PC-9 (cell line): ENCODE measurements at regions not wholly inside any gene's neighbourhood (a gene's known extent, or its start where the extent isn't known, plus 50 kb on each side); places are given as distances from the start of the nearest gene placed in this dataset.

Source experiments
- BruUV-seq: library from RNA; stranded (reverse); fragments of 400-500 nt; replicated peaks from 2 replicates; lab custom pipeline; 2021; lab: Mats Ljungman, UMichigan
- CTCF ChIA-PET: fragments of 300-600 bp; sonication (Branson Sonifier 250); formaldehyde crosslinking; loops from one replicate; lab custom pipeline; 2022; ENCODE audit warnings: antibody characterized with exemption; lab: Charles Lee
- POLR2A ChIA-PET: fragments of 300-600 bp; sonication (Branson Sonifier 250); formaldehyde crosslinking; loops from one replicate; lab custom pipeline; 2022; ENCODE audit warnings: antibody characterized with exemption; ENCODE audit not compliant: unreplicated experiment; lab: Charles Lee
- DNase-seq, 2 experiments: peaks; one replicate each; pipeline versions ENCODE4 v3.0.0 to v3.0.0-alpha.2; 2015 to 2022; ENCODE audit warnings: mixed read lengths in 1 of 2
- H2AFZ ChIP-seq: fragments of 200-600 bp; sonication (generic); 2 replicates; pipeline ENCODE4 v1.8.1; 2017; ENCODE audit warnings: antibody characterized with exemption
- H3F3A ChIP-seq: fragments of 200-600 bp; sonication (generic); 2 replicates; pipeline ENCODE4 v1.8.1; 2017; ENCODE audit warnings: antibody characterized with exemption, mild to moderate bottlenecking, low read depth; ENCODE audit not compliant: insufficient read depth
- H3K27ac ChIP-seq: fragments of 200-600 bp; sonication (generic); 2 replicates; pipeline ENCODE4 v1.6.1; 2016; ENCODE audit warnings: mixed run types
- H3K27me3 ChIP-seq: fragments of 200-600 bp; sonication (generic); 2 replicates; pipeline ENCODE4 v1.6.1; 2016; ENCODE audit warnings: low read depth, mixed run types; ENCODE audit not compliant: insufficient read depth
- H3K36me3 ChIP-seq: fragments of 200-600 bp; sonication (generic); 2 replicates; pipeline ENCODE4 v1.6.1; 2016; ENCODE audit warnings: low read depth, mixed run types
- H3K4me1 ChIP-seq: fragments of 200-600 bp; sonication (generic); replicated peaks from 2 replicates; pipeline ENCODE4 v1.6.1; 2016; ENCODE audit warnings: mixed run types; ENCODE audit not compliant: insufficient read depth
- H3K4me2 ChIP-seq: fragments of 200-600 bp; sonication (generic); 2 replicates; pipeline ENCODE4 v1.6.1; 2017; ENCODE audit warnings: mixed run types
- H3K4me3 ChIP-seq: fragments of 200-600 bp; sonication (generic); 2 replicates; pipeline ENCODE4 v1.6.1; 2016; ENCODE audit warnings: mixed run types
- H3K79me2 ChIP-seq: fragments of 200-600 bp; sonication (generic); 2 replicates; pipeline ENCODE4 v1.6.1; 2017; ENCODE audit warnings: low read depth, mixed run types
- H3K9me2 ChIP-seq: fragments of 200-600 bp; sonication (generic); 2 replicates; pipeline ENCODE4 v1.8.1; 2017; ENCODE audit warnings: mild to moderate bottlenecking; ENCODE audit not compliant: insufficient read depth
- H3K9me3 ChIP-seq: fragments of 200-600 bp; sonication (generic); 2 replicates; pipeline ENCODE4 v1.8.1; 2016; ENCODE audit warnings: low read depth; ENCODE audit not compliant: insufficient read depth
- H4K20me1 ChIP-seq: fragments of 200-600 bp; sonication (generic); 2 replicates; pipeline ENCODE4 v1.8.1; 2017; ENCODE audit not compliant: insufficient read depth
- CTCF ChIP-seq: fragments of 200-600 bp; sonication (generic); conservative IDR thresholded peaks from 2 replicates; pipeline ENCODE4 v1.6.1; 2017; ENCODE audit warnings: mixed run types, antibody characterized with exemption, mild to moderate bottlenecking, moderate library complexity
- EZH2 ChIP-seq: fragments of 200-600 bp; sonication (generic); IDR thresholded peaks from 2 replicates; pipeline ENCODE4 v1.8.0; 2017; ENCODE audit warnings: antibody characterized with exemption, low read depth
- intact Hi-C: fragments of 100-400 bp; cut with micrococcal nuclease; formaldehyde crosslinking; loops from one replicate; pipeline ENCODE4 v1.10.0; 2022; ENCODE audit not compliant: unreplicated experiment

DNA sequence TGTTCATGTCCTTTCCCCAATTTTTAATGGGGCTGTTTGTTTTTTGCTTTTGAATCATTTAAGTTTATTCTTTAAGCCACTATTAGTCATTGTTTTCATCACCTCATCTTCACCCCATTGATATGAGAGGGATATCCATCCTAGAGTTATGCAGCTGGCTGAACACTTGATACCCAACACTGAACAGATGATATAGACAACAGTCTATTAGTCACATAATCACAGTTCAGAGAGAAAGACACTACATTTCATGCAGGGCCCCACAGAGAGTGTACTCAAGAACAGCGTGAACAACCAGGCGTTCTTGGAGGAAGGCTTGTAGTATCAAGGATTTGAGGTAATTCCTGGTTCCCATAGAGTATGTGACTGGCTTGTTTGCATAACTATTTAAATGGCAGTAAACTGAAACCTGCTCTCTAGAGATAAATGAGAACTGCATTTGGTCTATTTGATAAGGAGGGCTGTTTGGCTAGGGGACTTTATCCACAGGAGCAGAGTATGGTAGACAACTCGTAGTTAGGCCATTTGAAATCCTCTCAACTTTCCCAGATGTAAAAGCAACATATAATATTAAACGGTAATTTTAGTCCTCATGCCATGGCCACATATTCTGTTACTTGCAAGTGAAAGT, 618.7 kb downstream of the SI start:
- H3K9me2 ChIP-seq = no peaks in the 10 kb centered on the region
- H3K79me2 ChIP-seq = no peaks in the 10 kb centered on the region
- no peaks in the 10 kb centered on the region; the same call in 1 of the 2 replicates for H3F3A ChIP-seq
- peaks cover 5% of the 10 kb centered on the region; the same call in 1 of the 2 replicates for H4K20me1 ChIP-seq
- H3K4me3 ChIP-seq = no peak overlapping the region
- DNase-seq = no peak
- CTCF ChIA-PET = no interaction called here
- no TSS peak for BruUV-seq
- H3K9me3 ChIP-seq = no peaks in the 10 kb centered on the region
- POLR2A ChIA-PET = no interaction called here
- intact Hi-C loops = no loop called here
- H3K27ac ChIP-seq = no peak overlapping the region
- no peak overlapping the region for H2AFZ ChIP-seq
- no peaks in the 10 kb centered on the region for H3K4me1 ChIP-seq
- H3K27me3 ChIP-seq = no peaks in the 10 kb centered on the region
- TF ChIP-seq EZH2 (no peak), CTCF (no peak)
- H3K36me3 ChIP-seq = no peaks in the 10 kb centered on the region
- H3K4me2 ChIP-seq = no peak overlapping the region

- Histone ChIP-seq H3K79me2 (no peaks in the 10 kb centered on the region), H3K27me3 (no peaks in the 10 kb centered on the region), H3K4me1 (no peaks in the 10 kb centered on the region), H3K9me2 (no peaks in the 10 kb centered on the region), H3K4me2 (no peak overlapping the region), H3K9me3 (no peaks in the 10 kb centered on the region), H3K27ac (no peak overlapping the region), H4K20me1 (peaks cover 5% of the 10 kb centered on the region; the same call in 1 of the 2 replicates), H3K36me3 (no peaks in the 10 kb centered on the region), H3F3A (no peaks in the 10 kb centered on the region; the same call in 1 of the 2 replicates), H2AFZ (no peak overlapping the region), H3K4me3 (no peak overlapping the region)
- intact Hi-C loops = no loop called here
- no TSS peak for BruUV-seq
- no peak for DNase-seq
- no peak for TF ChIP-seq EZH2
- TF ChIP-seq CTCF = no peak
- CTCF ChIA-PET = no interaction called here
- POLR2A ChIA-PET = no interaction called here
Observed at GRCh38 chr3:164458986-164459385, 619.3 kb downstream of the SI start.

GRCh38 chr3:164453714-164454113, 624.6 kb downstream of the SI start:
- no peaks in the 10 kb centered on the region for H3K9me3 ChIP-seq
- H3K4me3 ChIP-seq = no peak overlapping the region
- no peak overlapping the region for H3K27ac ChIP-seq
- H3K9me2 ChIP-seq = no peaks in the 10 kb centered on the region
- H3K27me3 ChIP-seq = no peaks in the 10 kb centered on the region
- no peak for DNase-seq
- H3F3A ChIP-seq = no peaks in the 10 kb centered on the region
- no peaks in the 10 kb centered on the region for H3K36me3 ChIP-seq
- H3K4me1 ChIP-seq = no peaks in the 10 kb centered on the region
- TF ChIP-seq CTCF = no peak
- POLR2A ChIA-PET = no interaction called here
- intact Hi-C loops = no loop called here
- no TSS peak for BruUV-seq
- H3K79me2 ChIP-seq = no peaks in the 10 kb centered on the region
- no peak overlapping the region for H2AFZ ChIP-seq
- CTCF ChIA-PET = no interaction called here
- no peak overlapping the region for H3K4me2 ChIP-seq
- no peaks in the 10 kb centered on the region for H4K20me1 ChIP-seq
